ENCODE measurements at regions not wholly inside any gene's neighbourhood (a gene's known extent, or its start where the extent isn't known, plus 50 kb on each side); places are given as distances from the start of the nearest gene placed in this dataset.

DNA sequence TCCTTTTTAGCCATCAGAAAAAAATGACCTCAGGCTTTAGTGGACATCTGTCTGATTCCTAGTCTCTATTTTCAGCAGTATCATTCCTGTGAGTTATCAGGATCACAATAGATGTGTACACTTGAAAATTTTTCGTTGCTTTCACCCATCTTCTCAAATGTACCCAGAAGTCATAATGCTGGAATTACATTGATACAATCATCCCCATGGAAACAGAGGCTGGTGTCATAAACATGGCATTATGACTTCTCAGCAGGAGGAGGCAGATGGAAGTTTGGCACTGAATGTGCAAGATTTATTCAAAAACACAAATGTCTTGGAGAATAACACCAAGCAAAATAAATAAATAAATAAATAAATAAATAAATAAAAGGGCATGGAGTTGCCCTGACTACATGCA, 292.5 kb downstream of the PHKB start:
- Histone ChIP-seq H3K4me3 (no peak overlapping the region), H3K27ac (no peak overlapping the region), H3K27me3 (no peaks in the 10 kb centered on the region), H3K4me1 (no peaks in the 10 kb centered on the region), H3K9ac (ENCODE audit: low read depth in 2 of 2, low read length in 2 of 2) (no peak overlapping the region), H3K36me3 (no peaks in the 10 kb centered on the region), H3K9me3 (no peaks in the 10 kb centered on the region)
- no peak for DNase-seq
- TF ChIP-seq, protein P1, sequence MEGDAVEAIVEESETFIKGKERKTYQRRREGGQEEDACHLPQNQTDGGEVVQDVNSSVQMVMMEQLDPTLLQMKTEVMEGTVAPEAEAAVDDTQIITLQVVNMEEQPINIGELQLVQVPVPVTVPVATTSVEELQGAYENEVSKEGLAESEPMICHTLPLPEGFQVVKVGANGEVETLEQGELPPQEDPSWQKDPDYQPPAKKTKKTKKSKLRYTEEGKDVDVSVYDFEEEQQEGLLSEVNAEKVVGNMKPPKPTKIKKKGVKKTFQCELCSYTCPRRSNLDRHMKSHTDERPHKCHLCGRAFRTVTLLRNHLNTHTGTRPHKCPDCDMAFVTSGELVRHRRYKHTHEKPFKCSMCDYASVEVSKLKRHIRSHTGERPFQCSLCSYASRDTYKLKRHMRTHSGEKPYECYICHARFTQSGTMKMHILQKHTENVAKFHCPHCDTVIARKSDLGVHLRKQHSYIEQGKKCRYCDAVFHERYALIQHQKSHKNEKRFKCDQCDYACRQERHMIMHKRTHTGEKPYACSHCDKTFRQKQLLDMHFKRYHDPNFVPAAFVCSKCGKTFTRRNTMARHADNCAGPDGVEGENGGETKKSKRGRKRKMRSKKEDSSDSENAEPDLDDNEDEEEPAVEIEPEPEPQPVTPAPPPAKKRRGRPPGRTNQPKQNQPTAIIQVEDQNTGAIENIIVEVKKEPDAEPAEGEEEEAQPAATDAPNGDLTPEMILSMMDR (IDR thresholded peaks at IDR 0.05): no peak
- intact Hi-C loops (cut with DNase I): no loop called here
